ENCODE measurements at regions not wholly inside any gene's neighbourhood (a gene's known extent, or its start where the extent isn't known, plus 50 kb on each side); places are given as distances from the start of the nearest gene placed in this dataset.
"Not testable (repeated sequence)": the region's sequence is repeated elsewhere in the genome, so short reads cannot be mapped to it uniquely, and the experiment has no call there.

DNA sequence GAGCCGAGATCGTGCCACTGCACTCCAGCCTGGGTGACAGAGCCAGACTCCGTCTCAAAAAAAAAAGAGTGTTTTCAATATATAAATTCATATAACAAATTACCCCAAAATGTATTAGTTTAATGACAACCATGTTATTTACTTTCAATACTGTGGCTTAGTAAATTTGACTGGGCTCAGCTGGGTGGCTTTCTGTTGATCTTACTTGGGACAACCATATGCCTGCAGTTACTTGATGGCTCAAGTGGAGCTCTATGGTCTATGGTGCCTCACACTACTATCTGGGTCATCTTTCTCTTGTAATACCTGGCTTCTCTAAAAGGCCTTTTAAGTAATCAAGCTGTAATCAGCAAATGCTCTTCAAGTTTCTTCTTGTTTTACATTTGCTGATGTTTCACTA is 341.5 kb upstream of the SPHKAP start:
- no peak for DNase-seq (ENCODE audit: low spot score)

- DNase-seq (ENCODE audit: low spot score): no peak
Observed at GRCh38 chr2:228522276-228522675, 340.8 kb upstream of the SPHKAP start.

DNA sequence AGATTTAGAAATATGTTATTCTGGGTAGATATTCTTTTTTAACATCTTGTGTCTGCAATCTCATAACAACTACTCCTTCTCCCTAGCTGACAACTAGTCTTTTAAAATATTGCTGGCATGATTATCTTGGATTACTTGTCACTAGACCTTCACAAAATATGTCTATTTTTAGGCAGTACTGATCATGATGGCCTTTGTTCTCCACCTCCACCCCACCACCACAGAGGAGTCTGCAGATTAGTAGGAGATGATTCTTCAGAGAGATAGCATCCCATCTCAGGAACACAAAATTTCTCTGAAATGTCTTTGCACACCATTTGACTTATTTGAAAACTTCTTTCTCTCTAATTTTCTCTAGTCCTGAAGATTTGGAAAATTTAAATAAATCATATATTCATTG is 338.1 kb upstream of the SPHKAP start:
- no peak for DNase-seq (ENCODE audit: low spot score)

DNA sequence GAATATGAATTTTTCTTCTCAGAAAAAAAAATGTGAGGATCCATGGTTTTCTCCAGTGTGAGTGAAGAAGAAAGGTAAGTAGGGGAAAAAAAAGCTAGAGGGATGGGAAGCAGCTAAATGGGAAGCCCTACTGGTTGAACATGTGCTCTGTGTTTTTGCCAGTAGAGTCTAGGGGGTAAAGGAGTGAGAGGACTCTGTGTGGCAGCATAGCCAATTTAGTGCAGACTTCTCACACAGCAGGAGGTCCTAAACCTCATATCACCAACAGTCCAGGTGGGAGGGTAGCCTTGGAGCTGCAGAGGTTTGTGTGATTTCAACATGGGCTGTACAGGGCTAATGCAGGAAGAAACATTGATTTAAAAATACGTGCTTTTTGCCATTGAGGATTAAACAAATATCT is 334.5 kb upstream of the SPHKAP start:
- DNase-seq (ENCODE audit: low spot score): no peak

GRCh38 chr2:228513480-228513879 is 332.0 kb upstream of the SPHKAP start:
- DNase-seq (ENCODE audit: low spot score): not testable (repeated sequence)

GRCh38 chr2:228509021-228509420 is 327.5 kb upstream of the SPHKAP start:
- peak; percentile 0 for DNase-seq (ENCODE audit: low spot score)

DNA sequence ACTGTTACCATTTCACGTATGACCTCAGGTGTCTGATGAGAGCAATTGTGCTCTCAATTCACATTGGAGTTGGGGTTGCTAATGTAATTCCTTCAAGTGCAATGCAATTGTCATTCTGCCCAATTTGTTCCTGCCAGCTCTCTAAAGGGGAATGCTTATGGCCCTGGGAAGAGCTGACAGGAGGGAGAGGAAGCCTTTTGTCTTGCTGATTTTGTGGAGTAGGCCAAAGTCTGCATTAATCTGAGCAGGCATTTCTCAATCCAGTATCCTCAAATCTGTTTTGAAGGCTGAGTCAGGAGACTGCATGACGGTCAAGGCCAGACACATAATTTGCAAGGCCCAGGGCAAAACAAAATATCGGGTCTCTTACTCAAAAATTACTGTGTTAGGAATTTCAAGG is 326.4 kb upstream of the SPHKAP start:
- DNase-seq (ENCODE audit: low spot score): peak; percentile 3

GRCh38 chr2:228507231-228507824 is 325.8 kb upstream of the SPHKAP start:
- DNase-seq (ENCODE audit: low spot score): no peak

GRCh38 chr2:228503731-228504130 is 322.2 kb upstream of the SPHKAP start:
- DNase-seq (ENCODE audit: low spot score): no peak

DNA sequence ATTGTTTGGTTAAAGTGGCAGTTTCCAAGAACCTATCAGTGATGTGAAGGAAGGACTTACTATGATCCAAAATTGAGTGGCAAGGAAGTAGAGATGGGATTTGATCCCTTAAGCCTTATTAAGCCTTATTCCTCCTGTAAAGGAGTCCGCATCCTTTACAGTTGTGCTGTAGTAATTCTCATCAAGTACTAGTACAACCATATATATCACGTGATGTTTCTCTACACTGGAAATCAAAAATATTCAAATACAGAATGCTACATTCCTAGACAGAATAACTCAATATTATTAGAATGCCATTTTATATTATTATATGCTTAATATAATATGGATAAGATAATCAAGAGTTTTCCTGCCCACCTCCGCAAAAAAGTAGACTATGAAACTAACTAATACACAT is 312.4 kb upstream of the SPHKAP start:
- no peak for DNase-seq (ENCODE audit: low spot score)

DNA sequence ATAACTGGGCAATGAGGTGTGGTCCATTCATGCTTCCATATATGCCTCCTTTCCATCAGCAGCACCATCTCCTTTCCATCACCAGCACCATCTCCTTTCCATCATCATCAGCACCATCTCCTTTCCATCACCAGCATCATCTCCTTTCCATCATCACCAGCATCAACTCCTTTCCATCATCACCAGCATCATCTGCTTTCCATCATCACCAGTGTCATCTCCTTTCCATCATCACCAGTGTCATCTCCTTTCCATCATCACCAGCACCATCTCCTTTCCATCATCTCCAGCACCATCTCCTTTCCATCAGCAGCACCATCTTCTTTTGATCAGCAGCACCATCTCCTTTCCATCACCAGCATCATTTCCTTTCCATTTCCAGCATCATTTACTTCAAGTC is 297.5 kb upstream of the SPHKAP start:
- no peak for DNase-seq (ENCODE audit: low spot score)

DNA sequence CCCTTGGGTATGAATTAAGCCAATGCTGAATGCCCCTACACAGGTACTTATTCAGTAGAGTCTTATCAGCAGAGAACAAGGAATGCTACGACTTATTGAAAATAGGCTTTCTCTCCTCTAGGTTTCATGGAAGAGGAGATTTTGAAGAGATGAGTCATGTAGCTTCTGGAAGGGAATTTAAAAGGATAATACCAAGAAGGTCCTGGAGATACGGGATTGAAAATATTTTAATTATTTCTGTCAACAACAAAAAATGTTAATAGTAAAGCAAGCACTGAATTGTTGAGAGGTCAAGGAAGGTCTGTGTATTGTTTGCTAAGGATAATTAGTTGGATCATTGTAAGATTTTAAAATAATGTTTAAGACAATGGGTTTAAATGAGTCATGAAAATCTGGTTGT is 293.0 kb upstream of the SPHKAP start:
- DNase-seq (ENCODE audit: low spot score): no peak

DNA sequence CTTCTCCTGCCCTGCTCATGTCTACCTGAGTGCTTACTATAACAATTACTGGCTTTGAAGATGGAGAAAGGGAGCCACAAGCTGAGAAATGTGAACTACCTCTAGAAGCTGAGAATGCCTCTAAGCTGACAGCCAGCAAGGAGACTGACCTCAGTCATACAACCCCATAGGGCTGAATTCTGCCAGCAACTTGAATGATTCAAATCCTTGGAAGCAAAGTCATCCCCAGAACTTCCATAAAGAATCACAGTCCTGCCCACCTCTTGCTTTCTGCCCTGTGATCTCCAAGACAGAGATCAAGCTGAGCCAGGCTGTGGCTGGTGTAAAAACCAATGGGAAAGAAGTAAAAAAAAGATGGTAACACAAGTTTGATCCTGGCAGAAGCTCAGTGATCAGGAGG is 288.2 kb upstream of the SPHKAP start:
- no peak for DNase-seq (ENCODE audit: low spot score)

GRCh38 chr2:228466851-228467250 is 285.4 kb upstream of the SPHKAP start:
- no peak for DNase-seq (ENCODE audit: low spot score)

DNA sequence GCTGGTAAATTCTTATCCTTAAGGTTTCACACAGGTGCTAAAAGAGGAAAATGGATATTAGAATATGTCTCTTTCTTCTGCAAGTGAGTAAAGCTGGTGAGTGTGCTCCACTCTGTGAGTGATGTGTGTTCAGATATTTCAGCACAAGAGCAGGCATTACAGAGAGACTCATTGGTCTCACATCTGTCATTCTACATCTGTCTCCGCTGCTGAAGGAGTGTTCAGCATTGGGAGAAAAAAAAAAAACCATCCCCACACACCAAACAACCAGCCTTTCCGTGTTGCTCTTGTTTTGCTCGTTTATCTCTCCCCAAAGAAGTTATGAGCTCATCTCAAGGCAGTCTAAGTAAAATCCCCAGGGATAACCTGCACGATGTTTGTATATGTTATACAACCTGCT is 283.9 kb upstream of the SPHKAP start:
- no peak for DNase-seq (ENCODE audit: low spot score)

DNA sequence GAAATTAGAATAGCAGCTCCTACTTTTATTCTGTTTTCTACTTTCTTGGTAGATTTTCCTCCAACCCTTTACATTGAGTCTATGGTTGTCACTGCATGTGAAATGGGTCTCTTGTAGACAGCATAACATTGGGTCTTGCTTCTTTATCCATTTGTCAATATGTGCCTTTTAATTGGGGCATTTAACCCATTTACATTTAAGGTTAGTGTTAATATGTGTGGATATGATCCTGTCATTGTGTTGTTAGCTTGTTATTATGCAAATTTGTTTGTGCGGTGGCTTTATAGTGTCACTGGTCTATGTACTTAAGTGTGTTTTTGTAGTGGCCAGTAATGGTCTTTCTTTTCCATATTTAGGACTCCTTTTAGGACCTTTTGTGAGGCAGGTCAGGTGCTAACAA is 276.9 kb upstream of the SPHKAP start:
- no peak for DNase-seq (ENCODE audit: low spot score)

DNA sequence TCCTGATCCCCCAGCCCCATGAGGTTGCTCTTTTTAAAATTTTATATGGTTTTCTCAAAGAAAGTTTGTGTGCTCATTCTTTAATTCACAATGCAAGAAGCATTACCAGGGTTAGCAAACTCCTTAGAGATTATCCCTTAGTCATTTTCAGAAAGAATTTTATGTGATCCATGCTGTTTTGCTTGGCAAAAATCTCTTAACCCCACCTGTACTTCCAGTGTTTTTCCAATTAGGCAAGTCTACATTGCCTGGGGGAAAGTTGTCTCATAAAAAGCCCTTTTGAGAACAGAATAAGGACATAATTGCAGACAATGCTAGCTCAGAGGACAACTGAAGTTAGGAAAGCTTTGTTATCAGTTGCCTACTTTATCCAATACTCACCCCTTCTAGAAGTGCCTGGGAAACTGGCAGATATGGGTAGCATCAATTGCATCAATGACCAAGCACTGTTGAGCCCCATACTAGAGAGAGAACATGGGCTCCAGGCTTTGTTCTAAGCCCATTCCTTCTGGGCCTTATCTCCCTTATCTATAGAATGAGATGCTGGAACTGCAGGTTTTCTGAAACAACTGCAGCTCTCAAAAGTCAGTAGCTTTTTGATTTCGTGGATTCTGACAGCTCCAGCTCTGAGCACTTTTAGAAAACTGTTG is 265.9 kb upstream of the SPHKAP start:
- no peak for DNase-seq (ENCODE audit: low spot score)

DNA sequence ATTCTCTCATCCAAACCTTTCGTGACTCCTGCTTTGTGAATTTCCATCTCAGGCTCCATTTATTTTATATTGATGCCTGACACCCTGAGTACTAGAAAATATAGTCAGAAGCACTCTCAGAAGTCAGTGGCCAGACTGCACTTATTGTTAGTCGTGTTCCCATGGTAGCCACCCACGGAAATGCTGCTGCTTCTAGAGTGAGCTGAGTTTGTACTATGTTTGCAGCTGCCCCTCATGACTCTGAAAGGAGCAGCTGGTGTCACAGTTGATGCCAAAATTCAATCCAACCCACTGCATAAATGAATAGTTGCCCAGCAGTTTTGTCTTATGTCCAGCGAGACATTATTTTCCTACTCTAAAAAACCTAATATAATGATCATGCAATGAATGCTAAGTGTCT is 265.2 kb upstream of the SPHKAP start:
- no peak for DNase-seq (ENCODE audit: low spot score)

DNA sequence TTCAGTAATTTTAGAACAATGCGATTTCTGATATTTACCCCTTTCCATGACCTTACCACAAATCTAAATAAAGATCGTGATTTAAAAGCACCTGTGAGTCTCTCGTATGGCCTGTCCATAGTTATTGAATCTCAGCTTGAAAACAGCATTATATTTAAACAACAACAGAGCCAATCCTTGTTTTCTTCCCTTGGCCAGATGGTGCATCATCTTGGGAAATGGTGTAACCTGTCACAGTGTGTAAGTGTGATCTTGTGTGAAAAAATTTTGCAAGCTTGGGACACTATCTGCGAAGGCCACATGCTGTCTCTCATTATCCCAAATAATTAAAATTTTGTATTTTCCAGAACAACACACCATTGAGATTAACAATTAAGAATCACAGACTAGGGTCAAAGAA is 262.7 kb upstream of the SPHKAP start:
- no peak for DNase-seq (ENCODE audit: low spot score)

DNA sequence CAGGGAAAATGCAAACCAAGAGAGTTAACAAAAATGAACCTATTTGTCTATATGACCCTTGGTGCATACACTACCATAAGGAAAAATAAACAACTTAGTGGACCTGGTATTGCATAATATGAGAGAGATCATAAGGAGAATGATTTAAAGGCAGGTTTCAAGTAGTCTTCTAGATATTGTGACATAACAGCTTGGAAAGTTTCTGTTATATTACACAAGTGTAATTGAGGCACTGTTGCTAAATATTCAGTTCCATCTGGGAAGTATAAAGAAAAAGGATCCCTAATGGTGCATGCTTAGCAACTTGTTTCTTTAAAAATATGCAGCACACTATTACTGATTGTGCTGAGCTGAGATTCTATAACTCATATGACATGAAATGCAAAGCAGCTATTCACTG is 252.2 kb upstream of the SPHKAP start:
- DNase-seq (ENCODE audit: low spot score): no peak

DNA sequence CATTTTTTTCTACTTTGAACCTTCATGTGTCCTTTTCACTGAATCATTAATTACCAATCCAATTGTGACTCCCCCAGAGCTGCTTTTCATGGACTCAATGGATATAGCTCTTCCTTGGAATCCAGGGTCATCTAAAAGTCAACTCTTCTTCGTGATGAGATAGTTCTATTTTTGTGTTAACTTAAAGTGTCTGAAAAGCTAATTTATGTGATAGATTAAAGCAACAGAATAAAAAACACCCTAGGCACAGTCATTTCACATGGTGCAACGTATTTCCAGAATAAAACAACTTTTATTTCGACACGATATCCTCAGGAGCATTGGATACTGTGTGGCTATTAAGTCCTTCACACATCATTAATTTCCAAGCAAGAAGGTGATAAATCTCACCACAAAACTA is 250.6 kb upstream of the SPHKAP start:
- no peak for DNase-seq (ENCODE audit: low spot score)

- no peak for DNase-seq (ENCODE audit: low spot score)
Observed at GRCh38 chr2:228430986-228431385, 249.5 kb upstream of the SPHKAP start.

- DNase-seq (ENCODE audit: low spot score): no peak
Observed at GRCh38 chr2:228426502-228427216, 245.2 kb upstream of the SPHKAP start.
